Fibroblast of lung (primary cell): ENCODE measurements at regions not wholly inside any gene's neighbourhood (a gene's known extent, or its start where the extent isn't known, plus 50 kb on each side); places are given as distances from the start of the nearest gene placed in this dataset.

Experiments used
- CTCF ChIP-seq, 2 donors: IDR thresholded peaks in 1 of 2; conservative IDR thresholded peaks in 1 of 2; 1 replicate in 1 of 2; 2 replicates in 1 of 2; pipeline ENCODE4 v1.5.1; 2011 to 2012; ENCODE audit warnings: low read length in 2 of 2, control low read depth in 1 of 2, inconsistent platforms in 1 of 2, low read depth in 1 of 2, mild to moderate bottlenecking in 1 of 2
- EZH2 ChIP-seq: IDR thresholded peaks from 2 replicates; pipeline ENCODE4 v1.5.1; 2012; ENCODE audit warnings: low read length, control low read depth, mild to moderate bottlenecking; ENCODE audit errors: missing control alignments

- no peak for TF ChIP-seq CTCF (conservative IDR thresholded peaks at IDR 0.05 in 1 of 2, IDR thresholded peaks at IDR 0.05 in 1 of 2; ENCODE audit: low read depth in 1 of 2, low read length in 2 of 2)
- no peak for TF ChIP-seq EZH2
Measured at GRCh38 chr2:62603154-62603712, 97.2 kb upstream of the TMEM17 start.
